ENCODE measurements at regions not wholly inside any gene's neighbourhood (a gene's known extent, or its start where the extent isn't known, plus 50 kb on each side); places are given as distances from the start of the nearest gene placed in this dataset.

DNA sequence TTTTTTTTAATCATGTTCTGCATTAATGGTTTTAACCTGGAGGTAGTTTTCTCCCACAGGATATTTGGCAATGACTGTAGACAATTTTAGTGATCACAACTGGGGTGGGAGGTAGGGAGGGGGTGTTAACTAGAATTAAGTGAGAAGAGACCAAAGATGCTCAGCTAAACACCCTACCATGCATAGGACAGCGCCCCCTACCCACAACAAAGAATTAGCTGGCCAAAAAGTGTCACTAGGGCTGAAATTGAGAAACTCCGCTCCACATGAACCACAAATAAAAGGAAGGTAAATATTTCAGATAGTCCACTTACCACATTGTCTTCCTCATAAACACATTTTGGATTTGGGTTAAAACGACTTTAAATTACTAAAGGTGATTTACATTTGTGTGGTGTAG is 942.6 kb downstream of the SUCLG1 start:
- no peak for TF ChIP-seq EZH2 (IDR thresholded peaks at IDR 0.05; ENCODE audit: borderline replicate concordance, low read depth, low read length, poor library complexity, severe bottlenecking)
- TF ChIP-seq, protein P1, sequence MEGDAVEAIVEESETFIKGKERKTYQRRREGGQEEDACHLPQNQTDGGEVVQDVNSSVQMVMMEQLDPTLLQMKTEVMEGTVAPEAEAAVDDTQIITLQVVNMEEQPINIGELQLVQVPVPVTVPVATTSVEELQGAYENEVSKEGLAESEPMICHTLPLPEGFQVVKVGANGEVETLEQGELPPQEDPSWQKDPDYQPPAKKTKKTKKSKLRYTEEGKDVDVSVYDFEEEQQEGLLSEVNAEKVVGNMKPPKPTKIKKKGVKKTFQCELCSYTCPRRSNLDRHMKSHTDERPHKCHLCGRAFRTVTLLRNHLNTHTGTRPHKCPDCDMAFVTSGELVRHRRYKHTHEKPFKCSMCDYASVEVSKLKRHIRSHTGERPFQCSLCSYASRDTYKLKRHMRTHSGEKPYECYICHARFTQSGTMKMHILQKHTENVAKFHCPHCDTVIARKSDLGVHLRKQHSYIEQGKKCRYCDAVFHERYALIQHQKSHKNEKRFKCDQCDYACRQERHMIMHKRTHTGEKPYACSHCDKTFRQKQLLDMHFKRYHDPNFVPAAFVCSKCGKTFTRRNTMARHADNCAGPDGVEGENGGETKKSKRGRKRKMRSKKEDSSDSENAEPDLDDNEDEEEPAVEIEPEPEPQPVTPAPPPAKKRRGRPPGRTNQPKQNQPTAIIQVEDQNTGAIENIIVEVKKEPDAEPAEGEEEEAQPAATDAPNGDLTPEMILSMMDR (conservative IDR thresholded peaks at IDR 0.05; ENCODE audit: low read depth, low read length), result no peak

Data from A673 (cell line).